MCF 10A (cell line): ENCODE measurements at regions not wholly inside any gene's neighbourhood (a gene's known extent, or its start where the extent isn't known, plus 50 kb on each side); places are given as distances from the start of the nearest gene placed in this dataset.
"Not testable (repeated sequence)": the region's sequence is repeated elsewhere in the genome, so short reads cannot be mapped to it uniquely, and the experiment has no call there.

Experiments used
- BruUV-seq: library from RNA; stranded (reverse); fragments of 400-500 nt; replicated peaks from 2 replicates; lab custom pipeline; 2021; lab: Mats Ljungman, UMichigan
- CTCF ChIA-PET: fragments of 300-600 bp; sonication (Branson Sonifier 250); formaldehyde crosslinking; extraction: SDS; loops from one replicate; lab custom pipeline; 2021; ENCODE audit warnings: antibody characterized with exemption, inconsistent platforms; lab: Yijun Ruan, JAX
- POLR2A ChIA-PET: fragments of 300-600, 350-650 bp; sonication (Branson Sonifier 250); formaldehyde crosslinking; extraction: SDS; loops from one replicate; lab custom pipeline; 2020; ENCODE audit warnings: antibody characterized with exemption, inconsistent platforms; lab: Yijun Ruan, JAX
- DNase-seq: peaks from one replicate; pipeline ENCODE4 v3.0.0-alpha.2; 2018; ENCODE audit not compliant: unreplicated experiment
- H3K27ac Mint-ChIP-seq: one replicate; pipeline ENCODE4 v1.8.0; 2022; ENCODE audit warnings: mild to moderate bottlenecking, low read depth, mixed read lengths; ENCODE audit not compliant: unreplicated experiment
- H3K27me3 Mint-ChIP-seq: one replicate; pipeline ENCODE4 v1.8.0; 2022; ENCODE audit warnings: mixed read lengths; ENCODE audit not compliant: insufficient read depth, unreplicated experiment
- H3K36me3 Mint-ChIP-seq: one replicate; pipeline ENCODE4 v1.8.0; 2022; ENCODE audit warnings: mild to moderate bottlenecking, moderate library complexity, mixed read lengths; ENCODE audit not compliant: insufficient read depth, unreplicated experiment
- H3K4me1 Mint-ChIP-seq: one replicate; pipeline ENCODE4 v1.8.0; 2022; ENCODE audit warnings: mixed read lengths; ENCODE audit not compliant: insufficient read depth, unreplicated experiment
- H3K4me3 Mint-ChIP-seq: one replicate; pipeline ENCODE4 v1.8.0; 2022; ENCODE audit warnings: mild to moderate bottlenecking, moderate library complexity, mixed read lengths; ENCODE audit not compliant: unreplicated experiment
- H3K9me3 Mint-ChIP-seq: one replicate; pipeline ENCODE4 v1.8.0; 2022; ENCODE audit warnings: mixed read lengths; ENCODE audit not compliant: unreplicated experiment
- CTCF ChIP-seq: fragments of 200-600 bp; IDR thresholded peaks from one replicate; pipeline ENCODE4 v1.8.0; 2022; ENCODE audit warnings: antibody characterized with exemption, mild to moderate bottlenecking; ENCODE audit not compliant: unreplicated experiment
- intact Hi-C: fragments of 100-400 bp; cut with micrococcal nuclease; formaldehyde crosslinking; loops from 2 replicates; pipeline ENCODE4 v1.14.1; 2022

- BruUV-seq = no TSS peak
- CTCF ChIA-PET = no interaction called here
- TF ChIP-seq CTCF = no peak
- Mint-ChIP-seq H3K27ac (no peak overlapping the region), H3K4me3 (no peak overlapping the region), H3K4me1 (no peaks in the 10 kb centered on the region), H3K27me3 (no peaks in the 10 kb centered on the region), H3K9me3 (peaks cover 37% of the 10 kb centered on the region), H3K36me3 (no peaks in the 10 kb centered on the region)
- DNase-seq = no peak
- POLR2A ChIA-PET = no interaction called here
- intact Hi-C loops = no loop called here
These were observed 1411.1 kb downstream of the BRD1 start for GRCh38 chr22:48416396-48417224.

GRCh38 chr22:48415520-48415919, 1412.2 kb downstream of the BRD1 start:
- DNase-seq = no peak
- Mint-ChIP-seq H3K27me3 (no peaks in the 10 kb centered on the region), H3K4me1 (no peaks in the 10 kb centered on the region), H3K9me3 (peaks cover 38% of the 10 kb centered on the region), H3K4me3 (no peak overlapping the region), H3K36me3 (no peaks in the 10 kb centered on the region), H3K27ac (no peak overlapping the region)
- POLR2A ChIA-PET = no interaction called here
- CTCF ChIA-PET = no interaction called here
- TF ChIP-seq CTCF = no peak
- no TSS peak for BruUV-seq
- intact Hi-C loops = no loop called here

- intact Hi-C loops = no loop called here
- Mint-ChIP-seq H3K27me3 (no peaks in the 10 kb centered on the region), H3K4me3 (no peak overlapping the region), H3K4me1 (no peaks in the 10 kb centered on the region), H3K27ac (no peak overlapping the region), H3K36me3 (no peaks in the 10 kb centered on the region), H3K9me3 (peaks cover 34% of the 10 kb centered on the region)
- TF ChIP-seq CTCF = no peak
- POLR2A ChIA-PET = no interaction called here
- BruUV-seq = no TSS peak
- DNase-seq = no peak
- CTCF ChIA-PET = no interaction called here
These were observed 1413.0 kb downstream of the BRD1 start for GRCh38 chr22:48414651-48415050.

- H3K27me3 Mint-ChIP-seq, CTCF ChIA-PET, intact Hi-C loops, H3K36me3 Mint-ChIP-seq, H3K27ac Mint-ChIP-seq, H3K4me3 Mint-ChIP-seq, DNase-seq, H3K4me1 Mint-ChIP-seq, POLR2A ChIA-PET, BruUV-seq: not testable (repeated sequence)
- peaks cover 50% of the 10 kb centered on the region for H3K9me3 Mint-ChIP-seq
These were observed 1414.7 kb downstream of the BRD1 start for GRCh38 chr22:48412931-48413330.
